H1 (cell line): ENCODE measurements at regions not wholly inside any gene's neighbourhood (a gene's known extent, or its start where the extent isn't known, plus 50 kb on each side); places are given as distances from the start of the nearest gene placed in this dataset.

ENCODE experiments used
- CTCF ChIA-PET: fragments of 300-600 bp; sonication (Branson Sonifier 250); formaldehyde crosslinking; loops from one replicate; lab custom pipeline; 2021; ENCODE audit not compliant: partially characterized antibody; lab: Charles Lee
- POLR2A ChIA-PET: fragments of 300-600 bp; sonication (Branson Sonifier 250); formaldehyde crosslinking; loops from one replicate; lab custom pipeline; 2021; ENCODE audit warnings: inconsistent platforms; ENCODE audit not compliant: partially characterized antibody; lab: Charles Lee
- DNase-seq, 2 experiments: peaks; one replicate each; pipeline versions ENCODE4 v3.0.0 to v3.0.0-alpha.2; 2010 to 2022; ENCODE audit warnings: low spot score in 2 of 2, low read depth in 1 of 2, mixed read lengths in 1 of 2
- FAIRE-seq: peaks from 2 replicates; lab custom pipeline; 2011; peaks lifted over from hg19 to GRCh38; lab: Jason Lieb, UNC
- H2AFZ ChIP-seq: 2 replicates; pipeline ENCODE4 v1.8.1; 2012; ENCODE audit warnings: low read length, inconsistent platforms
- H2AK5ac ChIP-seq: 2 replicates; pipeline ENCODE4 v1.6.1; 2013; ENCODE audit warnings: low read depth, low read length
- H2BK120ac ChIP-seq: replicated peaks from 2 replicates; pipeline ENCODE3; 2013; ENCODE audit warnings: low read depth, low read length, inconsistent platforms
- H2BK12ac ChIP-seq: 2 replicates; pipeline ENCODE4 v1.6.1; 2013; ENCODE audit warnings: low read depth, low read length
- H2BK15ac ChIP-seq: 2 replicates; pipeline ENCODE4 v1.6.1; 2013; ENCODE audit warnings: low read length
- H2BK20ac ChIP-seq: 2 replicates; pipeline ENCODE4 v1.6.1; 2013; ENCODE audit warnings: low read length
- H2BK5ac ChIP-seq: 2 replicates; pipeline ENCODE4 v1.6.1; 2013; ENCODE audit warnings: low read depth, low read length
- H3K14ac ChIP-seq: 2 replicates; pipeline ENCODE4 v1.6.1; 2013; ENCODE audit warnings: inconsistent platforms; ENCODE audit not compliant: insufficient read length
- H3K18ac ChIP-seq: 2 replicates; pipeline ENCODE4 v1.6.1; 2013; ENCODE audit warnings: low read length; ENCODE audit errors: extremely low read depth
- H3K23ac ChIP-seq: 2 replicates; pipeline ENCODE4 v1.6.1; 2013; ENCODE audit warnings: inconsistent platforms; ENCODE audit not compliant: insufficient read length
- H3K23me2 ChIP-seq: 2 replicates; pipeline ENCODE4 v1.6.1; 2013; ENCODE audit warnings: low read depth, low read length
- H3K27ac ChIP-seq: 2 replicates; pipeline ENCODE4 v1.6.1; 2011; ENCODE audit warnings: low read depth, low read length, inconsistent platforms
- H3K27me3 ChIP-seq, 4 experiments: replicated peaks in 1 of 4; 1 replicate in 1 of 4; 2 replicates in 3 of 4; pipeline versions ENCODE4 v1.6.1 to v1.8.1; 2011 to 2013; ENCODE audit warnings: low read length in 3 of 4, mild to moderate bottlenecking in 3 of 4, inconsistent platforms in 2 of 4, mixed read lengths in 2 of 4, moderate library complexity in 1 of 4; ENCODE audit not compliant: control insufficient read depth in 3 of 4, insufficient read depth in 3 of 4; ENCODE audit errors: extremely low read depth in 1 of 4
- H3K36me3 ChIP-seq, 4 experiments: 2 replicates each; pipeline versions ENCODE4 v1.6.1 to v1.8.1; 2011 to 2013; ENCODE audit warnings: mild to moderate bottlenecking in 4 of 4, low read length in 3 of 4, moderate library complexity in 2 of 4, control low read depth in 1 of 4, inconsistent platforms in 1 of 4; ENCODE audit not compliant: insufficient read depth in 4 of 4, control insufficient read depth in 2 of 4
- H3K4ac ChIP-seq: replicated peaks from 2 replicates; pipeline ENCODE3; 2013; ENCODE audit warnings: low read length, low read depth, mixed read lengths, inconsistent platforms; ENCODE audit not compliant: insufficient read length
- H3K4me1 ChIP-seq, 4 experiments: replicated peaks in 1 of 4; 1 replicate in 1 of 4; 2 replicates in 3 of 4; pipeline versions ENCODE4 v1.6.1 to v1.8.1; 2011 to 2013; ENCODE audit warnings: low read length in 3 of 4, inconsistent platforms in 2 of 4, mixed read lengths in 1 of 4; ENCODE audit not compliant: insufficient read depth in 4 of 4, control insufficient read depth in 3 of 4
- H3K4me2 ChIP-seq, 2 experiments: 2 replicates each; pipeline versions ENCODE4 v1.6.1 to v1.8.1; 2011 to 2013; ENCODE audit warnings: low read depth in 2 of 2, low read length in 2 of 2, control low read depth in 1 of 2, inconsistent platforms in 1 of 2, mild to moderate bottlenecking in 1 of 2; ENCODE audit not compliant: insufficient read depth in 1 of 2
- H3K4me3 ChIP-seq, 4 experiments: fragments of 200-600, 300-600 bp in 1 of 4; sonication (generic), shearing (Covaris generic), sonication (Bioruptor Twin) in 1 of 4; 2 replicates each; pipeline versions ENCODE4 v1.5.1 to v1.8.1; 2011 to 2016; ENCODE audit warnings: low read length in 4 of 4, low read depth in 3 of 4, control low read depth in 2 of 4, inconsistent platforms in 2 of 4, mild to moderate bottlenecking in 2 of 4, mixed read lengths in 1 of 4, moderate library complexity in 1 of 4; ENCODE audit not compliant: insufficient read depth in 2 of 4; ENCODE audit errors: extremely low read depth in 1 of 4
- H3K56ac ChIP-seq: replicated peaks from 2 replicates; pipeline ENCODE3; 2013; ENCODE audit warnings: low read depth, mild to moderate bottlenecking, mixed read lengths, low read length, inconsistent platforms; ENCODE audit not compliant: insufficient read length
- H3K79me1 ChIP-seq: 2 replicates; pipeline ENCODE4 v1.6.1; 2013; ENCODE audit warnings: low read depth, low read length, control low read depth
- H3K79me2 ChIP-seq, 2 experiments: 2 replicates each; pipeline versions ENCODE4 v1.6.1 to v1.8.1; 2012 to 2013; ENCODE audit warnings: low read length in 2 of 2, mild to moderate bottlenecking in 2 of 2, inconsistent platforms in 1 of 2; ENCODE audit not compliant: insufficient read depth in 2 of 2, control insufficient read depth in 1 of 2
- H3K9ac ChIP-seq, 4 experiments: replicated peaks in 1 of 4; 1 replicate in 1 of 4; 2 replicates in 3 of 4; pipeline versions ENCODE4 v1.6.1 to v1.8.1; 2011 to 2013; ENCODE audit warnings: low read depth in 3 of 4, low read length in 3 of 4, control low read depth in 2 of 4, mild to moderate bottlenecking in 2 of 4, moderate library complexity in 2 of 4, inconsistent platforms in 1 of 4; ENCODE audit errors: extremely low read depth in 1 of 4
- H3K9me3 ChIP-seq, 2 experiments: 2 replicates each; pipeline versions ENCODE4 v1.6.1 to v1.8.1; 2012 to 2013; ENCODE audit warnings: mild to moderate bottlenecking in 2 of 2, moderate library complexity in 2 of 2, control low read depth in 1 of 2, inconsistent platforms in 1 of 2, low read depth in 1 of 2, low read length in 1 of 2, mixed read lengths in 1 of 2; ENCODE audit not compliant: insufficient read depth in 2 of 2
- H4K20me1 ChIP-seq, 2 experiments: replicated peaks in 1 of 2; 2 replicates each; pipeline versions ENCODE3 to v1.8.1; 2011 to 2013; ENCODE audit warnings: inconsistent platforms in 2 of 2, low read length in 2 of 2, mild to moderate bottlenecking in 1 of 2; ENCODE audit not compliant: insufficient read depth in 2 of 2, control insufficient read depth in 1 of 2
- H4K5ac ChIP-seq: 2 replicates; pipeline ENCODE4 v1.6.1; 2013; ENCODE audit warnings: low read length, low read depth, mixed read lengths, inconsistent platforms; ENCODE audit not compliant: insufficient read length
- H4K8ac ChIP-seq: 2 replicates; pipeline ENCODE4 v1.8.0; 2013; ENCODE audit warnings: mild to moderate bottlenecking, moderate library complexity, low read length, inconsistent platforms; ENCODE audit not compliant: insufficient read depth; ENCODE audit errors: extremely low read depth
- H4K91ac ChIP-seq: replicated peaks from 2 replicates; pipeline ENCODE3; 2013; ENCODE audit warnings: low read length, mixed read lengths, inconsistent platforms; ENCODE audit not compliant: insufficient read length
- ATF2 ChIP-seq: IDR thresholded peaks from 2 replicates; pipeline ENCODE4 v1.6.1; 2012; ENCODE audit warnings: low read length, inconsistent platforms
- EP300 ChIP-seq, 2 experiments: IDR thresholded peaks; 1 replicate in 1 of 2; 2 replicates in 1 of 2; pipeline ENCODE4 v1.6.1; 2011 to 2012; ENCODE audit warnings: low read depth in 2 of 2, low read length in 2 of 2, mild to moderate bottlenecking in 2 of 2, borderline replicate concordance in 1 of 2, inconsistent platforms in 1 of 2, moderate library complexity in 1 of 2
- KDM4A ChIP-seq: IDR thresholded peaks from one replicate; pipeline ENCODE4 v1.7.1; 2012; ENCODE audit warnings: low read depth, mild to moderate bottlenecking, moderate library complexity, low read length, inconsistent platforms; ENCODE audit not compliant: severe bottlenecking
- KDM5A ChIP-seq: fragments of 200-600 bp; IDR thresholded peaks from 2 replicates; pipeline ENCODE4 v1.7.1; 2012; ENCODE audit warnings: mild to moderate bottlenecking, low read length, inconsistent platforms, mixed read lengths
- RBBP5 ChIP-seq: IDR thresholded peaks from 2 replicates; pipeline ENCODE4 v1.7.1; 2012; ENCODE audit warnings: low read depth, mild to moderate bottlenecking, inconsistent platforms, low read length, moderate library complexity, borderline replicate concordance
- SIN3A ChIP-seq, 2 experiments: IDR thresholded peaks in 1 of 2; conservative IDR thresholded peaks in 1 of 2; 2 replicates each; pipeline ENCODE4 v1.6.1; 2011 to 2012; ENCODE audit warnings: low read length in 2 of 2, improper control_type of control experiment in 1 of 2, low read depth in 1 of 2, mild to moderate bottlenecking in 1 of 2
- TBP ChIP-seq: IDR thresholded peaks from 2 replicates; pipeline ENCODE4 v1.6.1; 2011; ENCODE audit warnings: low read depth, low read length, improper control_type of control experiment
- WGBS, 2 experiments: shearing (Covaris generic) in 1 of 2; methylation state at CpG; one replicate each; pipeline versions ENCODE4 v1.1.6 to v1.1.7; 2013 to 2015; ENCODE audit warnings: low lambda C conversion rate in 2 of 2, mixed read lengths in 2 of 2, inconsistent platforms in 1 of 2, low coverage in 1 of 2, missing lambda C conversion rate in 1 of 2; ENCODE audit not compliant: insufficient replicate concordance in 2 of 2, insufficient coverage in 1 of 2, insufficient read length in 1 of 2; ENCODE audit errors: extremely low coverage in 1 of 2, missing lambda C conversion rate in 1 of 2; 5-methylcytosine and 5-hydroxymethylcytosine counted together
- TF ChIP-seq, protein P1 (sequence below), 3 experiments: IDR thresholded peaks; 1 replicate in 2 of 3; 2 replicates in 1 of 3; pipeline versions ENCODE4 v1.5.1 to v1.6.1; 2011; ENCODE audit warnings: low read length in 3 of 3, mild to moderate bottlenecking in 3 of 3, inconsistent platforms in 2 of 3, low read depth in 1 of 3, moderate library complexity in 1 of 3; ENCODE audit not compliant: insufficient read depth in 1 of 3; ENCODE audit errors: control extremely low read depth in 1 of 3
- TF ChIP-seq, protein P2 (sequence below): IDR thresholded peaks from 2 replicates; pipeline ENCODE4 v1.6.1; 2011; ENCODE audit warnings: low read depth, mild to moderate bottlenecking, low read length; ENCODE audit not compliant: insufficient read depth

DNA sequence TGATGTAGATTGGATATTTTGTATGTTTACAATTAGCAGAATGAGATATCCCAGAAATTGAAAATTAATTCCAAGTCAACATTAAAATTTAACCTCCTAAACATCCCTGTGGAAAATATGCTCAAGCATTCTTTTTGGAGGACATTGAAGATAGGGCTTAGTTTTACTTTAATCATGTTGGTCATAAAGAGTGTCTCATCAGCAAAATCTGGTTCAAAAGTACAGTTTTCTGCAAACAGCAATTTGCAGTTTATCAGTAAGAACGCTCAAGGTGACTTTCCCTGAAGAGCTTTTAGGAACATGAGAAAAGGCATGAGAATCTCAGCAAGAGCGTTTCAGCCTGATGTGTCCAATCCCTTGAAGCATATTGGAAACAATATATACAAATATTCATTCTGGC, 889.8 kb downstream of the CENPC start:
- WGBS, 2 experiments = 89% methylated on average over 2 of the region's 2 CpGs; no CpG with 5 or more reads in 1 of the 2 experiments
- H3K9me3 ChIP-seq = no peaks in the 10 kb centered on the region
- TF ChIP-seq SIN3A (conservative IDR thresholded peaks at IDR 0.05 in 1 of 2, IDR thresholded peaks at IDR 0.05 in 1 of 2; ENCODE audit: low read depth in 1 of 2, low read length in 2 of 2) (no peak), TBP (no peak), EP300 (IDR thresholded peaks at IDR 0.05; ENCODE audit: borderline replicate concordance in 1 of 2, low read depth in 2 of 2, low read length in 2 of 2) (no peak), KDM4A (no peak), KDM5A (no peak), ATF2 (no peak), RBBP5 (no peak)
- TF ChIP-seq, protein P1, sequence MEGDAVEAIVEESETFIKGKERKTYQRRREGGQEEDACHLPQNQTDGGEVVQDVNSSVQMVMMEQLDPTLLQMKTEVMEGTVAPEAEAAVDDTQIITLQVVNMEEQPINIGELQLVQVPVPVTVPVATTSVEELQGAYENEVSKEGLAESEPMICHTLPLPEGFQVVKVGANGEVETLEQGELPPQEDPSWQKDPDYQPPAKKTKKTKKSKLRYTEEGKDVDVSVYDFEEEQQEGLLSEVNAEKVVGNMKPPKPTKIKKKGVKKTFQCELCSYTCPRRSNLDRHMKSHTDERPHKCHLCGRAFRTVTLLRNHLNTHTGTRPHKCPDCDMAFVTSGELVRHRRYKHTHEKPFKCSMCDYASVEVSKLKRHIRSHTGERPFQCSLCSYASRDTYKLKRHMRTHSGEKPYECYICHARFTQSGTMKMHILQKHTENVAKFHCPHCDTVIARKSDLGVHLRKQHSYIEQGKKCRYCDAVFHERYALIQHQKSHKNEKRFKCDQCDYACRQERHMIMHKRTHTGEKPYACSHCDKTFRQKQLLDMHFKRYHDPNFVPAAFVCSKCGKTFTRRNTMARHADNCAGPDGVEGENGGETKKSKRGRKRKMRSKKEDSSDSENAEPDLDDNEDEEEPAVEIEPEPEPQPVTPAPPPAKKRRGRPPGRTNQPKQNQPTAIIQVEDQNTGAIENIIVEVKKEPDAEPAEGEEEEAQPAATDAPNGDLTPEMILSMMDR (IDR thresholded peaks at IDR 0.05; ENCODE audit: control extremely low read depth in 1 of 3, insufficient read depth in 1 of 3, low read depth in 1 of 3, low read length in 3 of 3) = no peak
- TF ChIP-seq, protein P2, sequence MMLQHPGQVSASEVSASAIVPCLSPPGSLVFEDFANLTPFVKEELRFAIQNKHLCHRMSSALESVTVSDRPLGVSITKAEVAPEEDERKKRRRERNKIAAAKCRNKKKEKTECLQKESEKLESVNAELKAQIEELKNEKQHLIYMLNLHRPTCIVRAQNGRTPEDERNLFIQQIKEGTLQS = no peak

More for the DNA sequence above, 889.8 kb downstream of the CENPC start:
- no peak overlapping the region for H2BK20ac ChIP-seq
- FAIRE-seq (no peak), DNase-seq (no peak)
- no peak overlapping the region for H3K9ac ChIP-seq
- H3K56ac ChIP-seq = no peak overlapping the region
- H4K5ac ChIP-seq = no peak overlapping the region
- no peak overlapping the region for H3K4me2 ChIP-seq
- H2BK120ac ChIP-seq = no peak overlapping the region
- H3K27ac ChIP-seq = no peak overlapping the region
- H2AK5ac ChIP-seq = no peak overlapping the region
- no peaks in the 10 kb centered on the region for H3K79me1 ChIP-seq
- no peaks in the 10 kb centered on the region for H4K20me1 ChIP-seq
- H3K79me2 ChIP-seq = no peaks in the 10 kb centered on the region
- H3K23ac ChIP-seq = no peak overlapping the region
- ChIA-PET CTCF (no interaction called here), POLR2A (interaction anchor here (0.6 kb wide), 1 partner anchor 570 kb away, joined by 3 read pairs; no protein-coding TSS in a partner anchor)
- no peak overlapping the region for H2AFZ ChIP-seq
- H2BK12ac ChIP-seq = no peak overlapping the region
- no peak overlapping the region for H4K91ac ChIP-seq
- no peak overlapping the region for H3K18ac ChIP-seq
- no peaks in the 10 kb centered on the region for H3K23me2 ChIP-seq
- H3K36me3 ChIP-seq = no peaks in the 10 kb centered on the region
- H3K14ac ChIP-seq = no peak overlapping the region
- H2BK15ac ChIP-seq = no peak overlapping the region
- no peak overlapping the region for H4K8ac ChIP-seq
- H3K4me1 ChIP-seq = no peaks in the 10 kb centered on the region
- no peak overlapping the region for H3K4me3 ChIP-seq
- no peak overlapping the region for H2BK5ac ChIP-seq
- no peak overlapping the region for H3K4ac ChIP-seq
- H3K27me3 ChIP-seq = no peaks in the 10 kb centered on the region
